Testis (tissue), 2 donors: ENCODE measurements at regions not wholly inside any gene's neighbourhood (a gene's known extent, or its start where the extent isn't known, plus 50 kb on each side); places are given as distances from the start of the nearest gene placed in this dataset.

Experiments used
- DNase-seq: peaks from one replicate; pipeline ENCODE4 v3.0.0-alpha.2; 2019
- H3K27ac ChIP-seq, 2 donors: fragments of 200-600 bp; sonication (generic); one replicate each; pipeline ENCODE4 v1.5.1; 2019
- H3K27me3 ChIP-seq: fragments of 200-600 bp; sonication (generic); one replicate; pipeline ENCODE4 v1.5.1; 2019
- H3K36me3 ChIP-seq: fragments of 200-600 bp; sonication (generic); one replicate; pipeline ENCODE4 v1.5.1; 2017; ENCODE audit warnings: low read depth; ENCODE audit errors: missing control alignments
- H3K4me1 ChIP-seq: fragments of 200-600 bp; sonication (generic); one replicate; pipeline ENCODE4 v1.5.1; 2019
- H3K4me3 ChIP-seq, 2 donors: fragments of 200-600 bp; sonication (generic); one replicate each; pipeline ENCODE4 v1.5.1; 2017 to 2019
- H3K9me3 ChIP-seq: fragments of 200-600 bp; sonication (generic); one replicate; pipeline ENCODE4 v1.5.1; 2017
- POLR2A ChIP-seq: fragments of 450-650 bp; IDR thresholded peaks from one replicate; pipeline ENCODE4 v1.6.1; 2017; ENCODE audit warnings: antibody characterized with exemption, mild to moderate bottlenecking, moderate library complexity
- whole genome bisulfite sequencing, 2 donors: methylation state at CpG; one replicate each; pipeline ENCODE4 v1.1.5; 2018; 5-methylcytosine and 5-hydroxymethylcytosine counted together
- intact Hi-C: fragments of 100-400 bp; cut with DNase I; formaldehyde crosslinking; loops from one replicate; pipeline ENCODE4 v1.15.1; 2023; ENCODE audit warnings: low total_unique reads
- TF ChIP-seq, protein P1 (sequence below), 3 experiments: fragments of 450-650 bp in 2 of 3; fragments of 200-600 bp in 1 of 3; sonication (generic) in 1 of 3; IDR thresholded peaks; one replicate each; pipeline ENCODE4 v1.5.1; 2016 to 2019; ENCODE audit warnings: antibody characterized with exemption in 3 of 3, mild to moderate bottlenecking in 2 of 3, moderate library complexity in 1 of 3

DNA sequence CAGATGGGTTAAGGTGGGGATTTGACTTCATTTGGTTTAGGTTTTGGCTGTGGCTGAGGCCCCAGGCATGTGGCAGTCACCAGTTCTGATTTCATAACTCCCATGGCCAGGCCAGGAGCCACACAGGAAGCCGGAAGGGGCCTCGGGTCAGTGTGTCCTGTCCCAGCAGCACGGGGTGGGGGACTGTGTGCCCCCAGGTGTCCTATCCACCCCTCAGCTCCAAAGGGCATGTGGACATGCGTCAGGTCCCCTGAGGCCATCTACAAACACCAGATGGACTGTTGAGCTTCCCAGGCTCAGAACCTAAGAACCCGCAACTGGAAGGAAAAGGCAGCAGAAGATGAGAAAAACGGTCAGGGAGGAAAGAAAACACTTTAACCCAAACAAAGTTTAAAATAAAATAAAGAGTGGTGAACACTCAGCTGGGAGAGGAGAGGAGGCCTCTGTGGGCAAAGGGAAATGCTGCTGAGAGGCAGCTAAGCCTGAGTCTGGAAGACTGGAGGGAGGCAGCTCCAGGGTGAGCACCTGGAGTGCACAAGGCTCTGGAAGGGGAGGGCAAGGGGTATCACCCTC lies 260.8 kb downstream of the AUH start:
- DNase-seq: peak; percentile 30
- peak overlapping the region in 1 of 2 donors; percentile 47 for H3K27ac ChIP-seq
- intact Hi-C loops: no loop called here
- WGBS, 2 donors: 77 to 78% methylated on average over 6 of the region's 6 CpGs
- H3K9me3 ChIP-seq: no peaks in the 10 kb centered on the region
- no peaks in the 10 kb centered on the region for H3K36me3 ChIP-seq
- H3K4me1 ChIP-seq: peaks cover 15% of the 10 kb centered on the region
- H3K4me3 ChIP-seq: no peak overlapping the region
- TF ChIP-seq, protein P1, sequence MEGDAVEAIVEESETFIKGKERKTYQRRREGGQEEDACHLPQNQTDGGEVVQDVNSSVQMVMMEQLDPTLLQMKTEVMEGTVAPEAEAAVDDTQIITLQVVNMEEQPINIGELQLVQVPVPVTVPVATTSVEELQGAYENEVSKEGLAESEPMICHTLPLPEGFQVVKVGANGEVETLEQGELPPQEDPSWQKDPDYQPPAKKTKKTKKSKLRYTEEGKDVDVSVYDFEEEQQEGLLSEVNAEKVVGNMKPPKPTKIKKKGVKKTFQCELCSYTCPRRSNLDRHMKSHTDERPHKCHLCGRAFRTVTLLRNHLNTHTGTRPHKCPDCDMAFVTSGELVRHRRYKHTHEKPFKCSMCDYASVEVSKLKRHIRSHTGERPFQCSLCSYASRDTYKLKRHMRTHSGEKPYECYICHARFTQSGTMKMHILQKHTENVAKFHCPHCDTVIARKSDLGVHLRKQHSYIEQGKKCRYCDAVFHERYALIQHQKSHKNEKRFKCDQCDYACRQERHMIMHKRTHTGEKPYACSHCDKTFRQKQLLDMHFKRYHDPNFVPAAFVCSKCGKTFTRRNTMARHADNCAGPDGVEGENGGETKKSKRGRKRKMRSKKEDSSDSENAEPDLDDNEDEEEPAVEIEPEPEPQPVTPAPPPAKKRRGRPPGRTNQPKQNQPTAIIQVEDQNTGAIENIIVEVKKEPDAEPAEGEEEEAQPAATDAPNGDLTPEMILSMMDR (IDR thresholded peaks at IDR 0.05): no peak
- TF ChIP-seq POLR2A: no peak
- H3K27me3 ChIP-seq: no peaks in the 10 kb centered on the region

DNA sequence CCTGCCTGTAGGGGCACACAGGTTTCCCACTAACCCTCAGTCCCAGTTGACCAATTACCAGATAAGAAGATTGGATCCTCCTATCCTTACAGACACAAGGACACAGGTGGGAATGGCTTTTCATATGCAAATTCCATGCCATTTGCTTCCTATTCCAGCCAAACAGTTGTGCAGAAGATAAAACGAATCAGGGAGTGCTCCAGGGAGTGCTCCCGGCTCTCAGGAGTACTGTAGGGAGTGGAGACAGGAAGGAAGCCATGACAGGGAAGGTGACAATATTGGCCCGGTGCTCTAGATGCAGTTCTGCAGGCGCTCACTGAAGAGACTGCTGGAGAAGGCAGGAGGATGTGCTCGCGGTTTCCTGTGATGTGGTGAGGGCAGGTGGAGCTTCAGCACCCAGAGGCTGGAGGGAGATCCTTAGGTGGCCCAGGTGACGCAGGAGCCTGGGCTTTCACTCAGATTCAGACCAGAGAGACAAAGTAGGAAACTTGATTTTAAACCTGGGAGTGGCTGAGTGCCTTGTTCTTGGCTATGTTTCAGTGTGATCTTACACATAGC lies 260.0 kb downstream of the AUH start:
- intact Hi-C loops: no loop called here
- H3K4me3 ChIP-seq: no peak overlapping the region
- no peak overlapping the region for H3K27ac ChIP-seq
- WGBS, 2 donors: 78 to 82% methylated on average over 7 of the region's 7 CpGs
- H3K9me3 ChIP-seq: no peaks in the 10 kb centered on the region
- no peak for DNase-seq
- peaks cover 15% of the 10 kb centered on the region for H3K4me1 ChIP-seq
- no peaks in the 10 kb centered on the region for H3K36me3 ChIP-seq
- H3K27me3 ChIP-seq: no peaks in the 10 kb centered on the region
- TF ChIP-seq POLR2A: no peak
- TF ChIP-seq, protein P1 (IDR thresholded peaks at IDR 0.05): no peak

DNA sequence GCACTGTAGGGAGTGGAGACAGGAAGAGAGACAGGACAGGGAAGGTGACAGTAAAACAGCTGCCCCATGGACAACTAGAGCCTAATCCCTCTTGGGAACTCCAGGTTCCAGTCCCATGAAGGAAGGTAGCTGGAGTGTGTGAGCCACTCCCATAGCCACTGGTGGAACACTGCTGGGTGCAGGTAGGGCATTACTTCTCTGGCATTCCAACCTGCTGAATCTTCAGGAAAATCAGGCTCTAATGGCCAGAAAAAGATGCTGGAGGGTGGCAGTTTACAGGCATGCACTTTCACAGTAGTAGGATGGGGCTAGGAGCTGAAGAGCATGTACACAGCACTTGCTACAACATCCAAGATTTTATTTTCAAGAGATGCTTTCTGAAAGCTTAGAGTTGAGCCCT lies 259.4 kb downstream of the AUH start:
- TF ChIP-seq, protein P1 (IDR thresholded peaks at IDR 0.05): no peak
- TF ChIP-seq POLR2A: no peak
- DNase-seq: no peak
- intact Hi-C loops: no loop called here

DNA sequence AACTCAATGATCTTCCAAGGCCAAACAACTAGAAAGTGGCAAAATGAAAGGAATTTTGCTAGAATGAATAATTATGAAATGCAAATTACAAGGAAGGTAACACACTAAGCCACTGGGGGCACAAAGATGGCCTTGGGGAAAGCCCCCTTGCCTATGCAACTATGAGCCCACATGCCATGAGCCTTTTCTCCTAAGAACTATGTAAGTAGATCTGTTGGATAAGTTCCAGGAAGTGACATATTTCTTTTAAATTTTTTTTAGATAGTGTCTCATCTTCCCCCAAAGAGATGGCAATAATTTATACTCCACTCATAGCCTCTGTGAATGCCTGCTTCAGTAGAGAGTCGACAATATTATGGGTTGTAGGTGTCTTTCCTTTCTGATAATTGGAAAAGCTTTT lies 257.8 kb downstream of the AUH start:
- WGBS, 2 donors: 83 to 87% methylated on average over 1 of the region's 1 CpG

More for the DNA sequence above, 259.4 kb downstream of the AUH start:
- Histone ChIP-seq H3K4me1 (peaks cover 15% of the 10 kb centered on the region), H3K27me3 (no peaks in the 10 kb centered on the region), H3K27ac (no peak overlapping the region), H3K36me3 (no peaks in the 10 kb centered on the region), H3K4me3 (no peak overlapping the region), H3K9me3 (no peaks in the 10 kb centered on the region)

More for the DNA sequence above, 257.8 kb downstream of the AUH start:
- no peak for TF ChIP-seq POLR2A
- TF ChIP-seq, protein P1 (IDR thresholded peaks at IDR 0.05): no peak
- Histone ChIP-seq H3K4me3 (no peak overlapping the region), H3K27me3 (no peaks in the 10 kb centered on the region), H3K36me3 (no peaks in the 10 kb centered on the region), H3K27ac (no peak overlapping the region), H3K9me3 (no peaks in the 10 kb centered on the region), H3K4me1 (peaks cover 15% of the 10 kb centered on the region)
- DNase-seq: no peak
- intact Hi-C loops: no loop called here
